NCI-H2171 treated with DMSO at 0.1 percent for 48 hours (cell line): ENCODE measurements at regions not wholly inside any gene's neighbourhood (a gene's known extent, or its start where the extent isn't known, plus 50 kb on each side); places are given as distances from the start of the nearest gene placed in this dataset.

ENCODE experiments used
- DNase-seq: peaks from one replicate; lab custom pipeline; 2025; lab: John Stamatoyannopoulos, UW

DNA sequence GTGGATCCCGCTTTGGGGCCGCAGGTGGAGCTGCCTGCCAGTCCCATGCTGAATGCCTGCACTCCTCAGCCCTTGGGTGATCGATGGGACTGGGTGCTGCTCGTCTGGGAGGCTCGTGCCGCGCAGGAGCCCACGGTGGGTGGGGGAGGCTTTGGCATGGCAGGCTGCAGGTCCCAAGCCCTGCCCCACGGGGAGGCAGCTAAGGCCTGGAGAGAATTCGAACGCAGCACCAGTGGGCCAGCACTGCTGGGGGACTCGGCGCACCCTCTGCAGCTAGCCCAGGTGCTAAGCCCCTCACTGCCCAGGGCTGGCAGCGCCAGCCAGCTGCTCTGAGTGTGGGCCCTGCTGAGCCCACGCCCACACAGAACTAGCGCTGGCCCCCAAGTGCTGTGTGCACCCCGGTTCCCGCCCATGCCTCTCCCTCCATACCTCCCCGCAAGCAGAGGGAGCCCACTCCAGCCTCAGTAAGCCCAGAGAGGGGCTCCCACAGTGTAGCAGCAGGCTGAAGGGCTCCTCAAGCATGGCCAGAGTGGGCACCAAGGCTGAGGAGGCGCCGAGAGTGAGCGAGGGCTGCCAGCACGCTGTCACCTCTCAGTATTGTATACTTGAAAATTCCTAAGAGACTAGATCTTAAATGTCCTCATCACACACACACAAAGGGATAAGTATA, 1654.2 kb upstream of the SLC39A10 start:
- DNase-seq = no peak

DNA sequence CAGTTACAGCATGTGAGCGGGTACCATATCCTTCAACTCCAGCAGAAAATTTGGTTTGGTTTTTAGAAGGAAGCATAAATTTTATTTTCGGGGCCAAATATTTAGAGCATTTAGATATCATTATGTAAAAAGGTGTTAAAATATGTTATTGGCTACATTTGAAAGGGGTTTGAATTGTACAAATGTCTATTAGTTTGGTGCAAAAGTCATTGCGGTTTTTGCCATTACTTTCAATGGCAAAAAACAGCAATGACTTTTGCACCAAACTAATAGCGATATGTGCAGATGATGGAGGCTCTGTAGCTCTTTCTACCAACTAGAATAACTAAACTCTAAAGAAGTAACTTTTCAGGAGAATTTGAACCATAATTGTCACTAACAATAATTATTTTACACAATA, 1666.2 kb upstream of the SLC39A10 start:
- no peak for DNase-seq

DNA sequence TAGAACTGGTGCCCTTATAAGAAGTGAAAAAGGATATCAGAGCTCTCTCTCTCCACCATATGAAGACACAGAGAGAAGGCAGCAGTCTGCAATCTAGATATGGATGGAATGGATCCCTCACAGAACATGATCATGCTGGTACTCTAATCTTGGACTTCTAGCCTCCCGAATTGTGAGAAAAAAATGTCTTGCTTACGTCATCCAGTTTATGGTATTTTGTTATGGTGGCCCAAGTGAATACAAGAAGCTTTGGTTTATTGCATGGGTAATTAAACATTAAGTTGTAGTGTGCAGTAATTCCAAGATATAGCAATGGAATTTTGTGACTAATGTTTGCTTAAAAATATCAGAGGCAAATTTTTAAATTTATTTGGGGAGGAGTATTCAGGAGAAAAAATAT, 1667.4 kb upstream of the SLC39A10 start:
- no peak for DNase-seq

DNA sequence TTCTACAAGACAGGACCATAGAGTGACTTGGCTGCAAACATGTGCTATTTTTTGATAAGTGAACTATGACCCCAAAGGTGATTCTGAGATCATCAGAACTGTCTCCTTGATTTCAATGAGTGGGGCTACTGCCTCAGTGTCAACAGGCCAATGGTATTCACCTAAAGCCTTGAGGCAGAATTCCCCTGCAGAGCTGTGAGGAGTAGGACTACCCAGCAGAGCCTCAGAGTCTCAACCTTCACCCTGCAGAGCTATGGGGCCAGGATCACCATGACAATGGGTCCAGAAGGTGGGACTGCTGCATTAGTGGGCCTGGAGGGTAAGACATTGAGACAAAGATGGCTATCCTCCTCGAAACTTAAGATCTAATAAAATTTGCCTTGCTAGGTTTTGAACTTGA, 1668.2 kb upstream of the SLC39A10 start:
- no peak for DNase-seq

DNA sequence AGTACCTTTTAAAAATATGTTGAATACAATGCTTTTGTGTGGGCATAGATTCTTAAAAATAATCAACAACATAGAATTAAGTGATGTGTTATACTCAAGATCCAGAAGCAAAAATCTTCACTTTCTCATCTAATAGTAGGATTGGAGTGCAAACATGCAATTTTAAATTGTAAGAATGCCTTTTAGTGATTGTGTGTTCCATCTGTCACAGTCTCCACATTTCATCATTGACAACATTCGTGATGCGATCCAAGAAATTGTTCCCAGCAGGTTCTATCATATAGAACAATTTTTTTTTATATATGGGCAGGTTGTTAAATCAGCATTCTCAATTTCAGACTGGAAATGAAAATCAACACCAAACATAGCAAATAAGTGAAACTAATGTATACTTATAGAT, 1671.8 kb upstream of the SLC39A10 start:
- DNase-seq = peak; percentile 99

DNA sequence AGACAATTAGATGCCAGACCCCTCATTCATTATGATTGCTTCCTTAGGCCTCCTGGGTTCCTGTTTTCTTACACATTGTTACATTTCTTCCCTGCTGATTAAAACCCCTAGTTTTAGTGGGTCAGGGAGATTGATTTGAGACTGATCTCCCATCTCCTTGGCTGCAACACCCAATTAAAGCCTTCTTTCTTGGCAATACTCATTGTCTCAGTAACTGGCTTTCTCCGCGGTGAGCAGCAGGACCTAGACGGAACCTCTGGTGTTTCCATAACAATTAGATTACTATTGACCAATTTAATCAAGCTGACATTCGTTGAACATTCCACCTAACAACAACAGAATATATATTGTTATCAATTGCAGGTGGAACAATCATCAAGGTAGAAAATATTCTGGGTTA, 1676.4 kb upstream of the SLC39A10 start:
- DNase-seq = no peak

DNA sequence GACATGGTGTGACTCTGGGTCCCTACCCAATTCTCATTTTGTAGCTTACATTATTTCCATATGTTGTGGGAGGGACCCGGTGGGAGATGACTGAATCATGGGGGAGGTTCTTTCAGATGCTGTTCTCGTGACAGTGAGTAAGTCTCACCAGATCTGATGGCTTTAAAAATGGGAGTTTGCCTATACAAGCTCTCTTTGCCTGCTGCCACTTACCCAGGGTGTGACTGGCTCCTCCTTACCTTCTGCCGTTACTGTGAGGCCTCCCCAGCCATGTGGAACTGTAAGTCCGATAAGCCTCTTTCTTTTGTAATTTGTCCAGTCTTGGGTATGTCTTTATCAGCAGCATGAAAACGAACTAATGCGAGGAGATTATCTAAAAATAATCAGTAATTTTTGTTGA, 1683.2 kb upstream of the SLC39A10 start:
- DNase-seq = peak; percentile 72

DNA sequence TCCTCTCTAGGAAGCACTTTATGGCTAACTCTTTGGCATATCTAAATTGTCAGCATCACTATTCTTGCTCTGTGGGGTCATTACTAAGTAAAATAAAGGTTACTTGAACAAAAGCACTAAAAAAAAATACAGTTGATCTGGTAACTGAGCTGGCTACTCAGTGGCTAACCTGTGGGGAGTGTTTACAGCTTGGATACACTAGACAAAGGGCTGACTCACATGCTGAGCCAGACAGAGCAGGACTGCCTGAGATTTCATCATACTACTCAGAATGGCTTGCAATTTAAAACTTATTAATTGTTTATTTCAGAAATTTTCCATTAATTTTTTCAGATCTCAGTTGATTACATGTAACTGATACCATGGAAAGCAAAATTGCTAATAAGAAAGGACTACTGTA, 1690.4 kb upstream of the SLC39A10 start:
- peak; percentile 9 for DNase-seq

DNA sequence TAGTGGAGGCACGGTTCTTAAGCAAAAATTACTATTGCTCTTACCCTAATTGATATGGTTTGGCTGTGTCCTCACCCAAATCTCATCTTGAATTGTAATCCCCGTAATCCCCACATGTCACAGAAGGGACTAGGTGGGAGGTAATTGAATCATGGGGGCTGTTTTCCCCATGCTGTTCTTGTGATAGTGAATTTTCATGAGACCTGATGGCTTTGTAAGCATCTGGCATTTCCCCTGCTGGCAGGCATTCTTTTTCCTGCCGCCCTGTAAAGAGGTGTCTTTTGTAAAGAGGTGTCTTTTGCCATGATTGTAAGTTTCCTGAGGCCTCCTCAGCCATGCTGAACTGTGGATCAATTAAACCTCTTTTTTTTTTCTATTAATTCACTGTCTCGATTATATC, 1691.8 kb upstream of the SLC39A10 start:
- DNase-seq = no peak

DNA sequence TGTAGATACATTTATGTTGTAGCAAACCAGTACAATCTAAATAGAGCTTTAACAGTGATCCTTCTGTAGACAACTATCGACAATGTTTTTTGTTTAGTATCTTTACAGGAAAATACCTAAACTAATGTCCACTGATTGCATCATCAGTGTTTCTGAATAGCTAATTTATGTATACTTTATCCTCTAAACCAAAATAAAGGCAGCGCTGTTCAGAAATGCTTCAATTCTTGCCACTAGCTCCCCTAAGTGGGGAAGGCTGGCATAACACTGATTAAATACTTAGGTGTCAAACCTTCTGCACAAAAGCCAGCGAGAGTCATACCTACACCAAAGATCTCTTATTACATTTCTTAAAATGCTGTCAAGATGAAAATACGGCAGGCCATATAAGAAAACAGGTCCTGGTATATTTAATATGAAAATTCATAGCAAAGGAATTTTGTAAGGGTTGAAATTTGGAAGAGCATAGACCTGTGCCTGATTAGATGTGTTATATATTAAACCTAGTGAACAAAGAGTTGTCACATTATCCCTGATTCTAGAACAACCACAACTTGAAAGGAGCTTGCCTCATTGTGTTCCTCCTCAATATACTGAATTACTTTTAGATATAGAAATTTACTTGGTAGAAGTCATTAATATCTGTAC, 1693.4 kb upstream of the SLC39A10 start:
- peak; percentile 18 for DNase-seq

DNA sequence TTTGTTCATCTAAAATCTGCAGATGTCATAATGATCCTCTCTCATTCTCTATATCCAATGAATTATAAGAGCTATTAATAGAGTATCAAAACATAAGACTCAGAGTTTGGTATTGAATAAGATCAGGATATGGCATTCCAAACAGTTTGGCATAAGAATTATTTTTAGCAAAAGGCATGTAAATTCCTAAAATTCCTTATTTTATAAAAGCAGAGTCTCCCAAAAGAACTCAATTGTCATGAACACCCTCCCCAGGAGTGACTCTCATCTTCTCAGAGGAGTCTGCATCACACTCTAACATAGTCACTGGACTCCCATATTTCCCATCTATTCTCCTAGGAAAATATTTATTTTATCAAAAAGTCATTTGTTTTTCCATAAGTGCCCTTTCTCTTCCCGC, 1710.2 kb upstream of the SLC39A10 start:
- no peak for DNase-seq

DNA sequence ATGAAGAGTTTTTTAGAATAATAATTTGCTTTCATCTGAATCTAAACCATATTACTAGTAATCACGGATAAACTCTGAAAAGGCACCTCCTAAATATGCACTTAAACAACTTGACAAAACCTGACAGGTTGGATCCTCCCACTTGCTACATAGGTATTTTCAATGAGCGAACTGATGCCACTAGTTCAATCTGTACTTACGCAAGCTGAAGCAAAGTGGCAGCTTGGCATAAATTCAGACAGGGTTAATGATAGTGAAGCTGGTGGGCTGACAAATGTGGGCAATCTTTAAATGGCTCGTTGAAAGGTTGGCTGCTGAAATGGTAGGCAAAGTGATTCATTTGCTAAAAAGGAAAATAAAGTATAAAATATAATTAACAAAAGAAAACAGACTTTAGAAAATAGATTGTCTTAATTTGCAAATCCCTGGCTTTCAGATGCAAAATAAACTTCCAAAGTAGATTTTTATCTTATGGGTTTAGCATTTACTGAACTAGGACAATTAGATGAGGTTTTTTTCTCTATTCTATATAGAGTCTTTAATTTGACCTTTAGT, 1713.5 kb upstream of the SLC39A10 start:
- peak; percentile 21 for DNase-seq

DNA sequence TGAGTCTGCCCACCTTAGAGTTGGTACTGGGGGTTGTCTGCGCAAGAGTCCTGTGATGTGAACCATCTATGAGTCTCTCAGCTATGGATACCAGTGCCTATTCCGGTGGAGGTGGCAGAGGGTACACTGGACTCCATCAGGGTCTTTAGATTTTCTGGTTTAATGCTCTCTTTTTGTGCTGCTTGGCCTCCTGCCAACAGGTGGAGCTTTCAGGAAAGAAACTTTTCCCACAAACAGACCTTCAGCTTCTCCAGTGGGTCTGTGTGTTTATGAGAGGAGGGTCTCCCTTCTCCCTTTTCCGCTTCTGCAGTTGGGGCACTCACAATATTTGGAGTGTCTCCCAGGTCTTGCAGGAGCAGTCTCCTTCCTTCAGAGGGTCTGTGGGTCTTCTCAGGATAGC, 1721.9 kb upstream of the SLC39A10 start:
- DNase-seq = no peak

DNA sequence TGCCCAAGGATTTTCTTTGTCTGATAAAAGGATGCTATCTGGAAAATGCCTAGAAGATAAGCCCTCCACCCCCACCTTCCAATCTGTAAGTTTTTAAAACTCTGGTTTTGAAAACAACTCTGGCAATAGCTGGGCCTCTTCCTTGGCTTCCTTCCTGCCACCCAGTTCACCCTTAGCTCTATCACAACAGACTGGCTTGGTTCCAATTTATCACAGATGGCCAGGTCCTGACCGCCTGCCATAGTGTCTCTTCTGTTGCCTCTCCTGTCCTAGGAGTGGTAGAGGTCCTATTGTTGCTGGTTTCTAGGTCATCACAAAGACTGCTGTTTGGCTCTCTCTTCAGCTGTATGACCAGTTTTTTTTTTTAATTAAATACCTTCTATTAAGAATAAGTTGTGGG, 1727.9 kb upstream of the SLC39A10 start:
- peak; percentile 30 for DNase-seq

DNA sequence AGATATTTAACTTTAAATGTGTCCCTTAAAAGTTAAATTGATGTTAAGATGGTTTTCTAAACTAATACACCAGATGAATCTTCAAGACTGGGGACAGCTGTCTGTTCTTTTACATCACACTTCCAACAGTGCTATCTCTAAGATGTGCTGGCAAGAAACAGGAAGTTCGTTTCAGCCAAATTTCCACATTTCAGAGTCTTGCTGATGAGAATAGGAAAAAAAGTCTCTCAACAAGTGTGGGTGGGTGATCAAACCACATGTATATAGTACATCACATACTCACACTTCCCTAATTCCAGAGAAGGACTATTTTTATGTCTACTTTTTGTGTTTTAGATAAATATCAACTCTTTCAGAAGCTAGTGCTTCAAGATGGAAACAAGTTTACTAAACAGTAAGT, 1712.8 kb upstream of the TMEFF2 start:
- DNase-seq = no peak

DNA sequence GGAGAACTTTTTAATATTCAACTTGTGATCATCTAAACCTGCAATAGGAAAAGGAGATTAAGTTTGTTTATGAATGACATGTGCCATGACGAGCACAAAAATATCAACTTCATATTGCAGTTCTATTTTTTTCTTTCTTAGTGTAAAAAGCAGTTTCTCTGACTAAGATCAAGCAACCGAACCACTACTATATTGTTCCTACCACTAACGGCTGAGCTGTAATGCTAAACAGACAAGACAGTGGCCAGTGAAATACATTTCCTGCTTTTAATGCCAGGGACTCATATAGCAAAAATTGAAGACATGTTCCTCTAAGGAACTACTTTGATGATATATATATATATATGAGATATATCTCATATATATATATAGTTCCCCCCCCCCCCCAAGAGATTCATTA, 1705.6 kb upstream of the TMEFF2 start:
- DNase-seq = no peak

DNA sequence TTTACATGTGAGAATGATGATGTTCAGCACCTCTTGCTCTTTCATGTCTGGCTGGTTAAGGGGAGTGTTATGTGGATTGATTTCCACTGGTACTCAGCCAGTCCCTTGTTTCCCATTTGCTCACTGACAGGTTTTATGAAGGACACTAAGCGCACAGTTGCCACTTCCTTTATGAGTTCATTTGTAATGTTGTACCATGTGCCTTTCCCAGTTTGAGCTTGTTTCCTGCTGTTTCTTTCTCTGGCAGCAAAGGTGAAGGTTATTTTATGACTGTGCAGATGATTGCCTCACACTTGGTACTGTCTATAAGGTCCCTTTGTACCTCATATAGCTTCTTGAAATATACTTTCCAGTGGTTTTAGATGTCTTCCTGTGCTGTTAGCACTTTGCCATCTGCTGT, 1700.5 kb upstream of the TMEFF2 start:
- DNase-seq = no peak

DNA sequence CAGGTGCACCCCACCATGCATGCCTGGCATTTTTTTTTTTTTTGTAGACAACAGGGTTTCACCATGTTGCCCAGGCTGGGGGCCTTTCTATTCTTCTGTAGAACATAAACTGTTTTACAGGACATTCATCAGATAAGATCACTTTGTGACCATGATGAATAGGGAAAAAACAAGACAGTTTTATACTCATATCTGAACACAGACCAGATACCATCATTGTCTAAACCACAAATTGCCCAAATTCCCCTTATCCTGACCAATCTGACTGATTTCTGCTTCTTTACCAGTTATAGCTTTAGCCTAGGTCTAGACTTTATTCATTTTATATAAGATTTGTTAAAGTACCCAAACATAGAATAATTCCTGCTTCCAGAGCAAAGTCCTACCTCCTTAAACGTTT, 1699.3 kb upstream of the TMEFF2 start:
- no peak for DNase-seq

DNA sequence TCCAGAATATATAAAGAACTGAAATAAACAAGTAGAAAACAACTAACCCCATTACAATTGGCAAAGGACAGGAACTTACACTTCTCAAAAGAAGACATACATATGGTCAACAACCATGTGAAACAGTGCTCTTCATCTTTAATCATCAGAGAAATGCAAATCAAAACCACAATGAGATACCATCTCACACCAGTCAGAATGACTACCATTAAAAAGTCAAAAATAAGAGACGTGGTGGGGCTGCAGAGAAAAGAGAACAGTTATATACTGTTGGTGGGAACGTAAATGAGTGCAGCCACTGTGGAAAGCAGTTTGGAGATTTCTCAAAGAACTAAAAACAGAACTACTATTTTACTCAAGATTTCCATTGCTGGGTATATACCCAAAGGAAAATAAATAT, 1696.3 kb upstream of the TMEFF2 start:
- no peak for DNase-seq

DNA sequence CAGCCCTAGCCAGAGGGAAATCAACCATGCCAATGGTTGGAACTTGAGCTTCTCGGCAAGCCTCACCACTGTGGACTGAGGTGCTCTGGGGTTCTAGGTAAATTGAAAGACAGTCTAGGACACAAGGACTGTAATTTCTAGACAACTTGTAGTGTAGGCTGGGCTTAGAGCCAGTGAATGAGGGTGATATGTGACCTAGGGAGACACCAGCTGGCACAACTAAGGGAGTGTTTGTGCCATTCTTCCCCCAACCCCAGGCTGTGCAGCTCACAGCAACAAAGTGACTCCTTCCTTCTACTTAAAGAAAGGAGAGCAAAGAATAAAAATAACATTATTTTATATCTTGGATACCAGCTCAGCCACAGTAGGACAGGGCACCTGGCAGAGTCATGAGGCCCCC, 1690.7 kb upstream of the TMEFF2 start:
- peak; percentile 35 for DNase-seq

DNA sequence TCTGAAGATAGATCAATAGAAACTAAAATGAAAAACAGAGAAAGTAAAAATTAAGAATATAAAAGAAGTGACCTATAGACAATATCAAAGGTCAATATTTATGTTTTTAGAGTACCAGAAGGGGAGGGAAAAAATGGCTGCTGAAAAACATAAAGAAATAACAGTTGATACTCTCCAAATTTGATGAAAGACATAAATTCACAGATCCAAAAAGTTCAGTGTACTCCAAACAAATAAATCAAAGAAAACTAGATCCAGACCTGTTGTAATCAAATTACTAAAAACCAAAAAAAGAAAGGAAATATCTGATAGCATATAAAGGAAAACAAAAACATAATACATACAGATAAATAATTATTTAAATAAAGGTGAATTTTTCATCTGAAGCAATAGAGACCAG, 1689.1 kb upstream of the TMEFF2 start:
- DNase-seq = no peak

DNA sequence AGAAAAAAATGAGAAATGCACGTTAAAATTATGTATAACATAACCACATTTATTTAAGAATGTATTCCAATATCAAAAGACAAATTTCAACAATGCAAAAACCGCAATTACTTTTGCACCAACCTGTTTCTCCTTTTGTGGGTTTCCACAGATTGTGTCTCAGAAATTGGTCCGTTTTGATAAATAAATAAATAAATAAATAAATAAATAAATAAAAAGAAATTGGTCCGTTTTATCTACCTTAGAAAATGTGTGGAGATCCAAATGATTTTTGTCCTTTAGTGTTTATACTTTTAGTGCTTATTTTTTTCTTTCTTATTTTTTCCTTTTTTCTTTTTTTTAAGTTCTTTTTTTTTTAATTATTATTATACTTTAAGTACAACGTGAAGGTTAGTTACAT, 1682.2 kb upstream of the TMEFF2 start:
- no peak for DNase-seq

DNA sequence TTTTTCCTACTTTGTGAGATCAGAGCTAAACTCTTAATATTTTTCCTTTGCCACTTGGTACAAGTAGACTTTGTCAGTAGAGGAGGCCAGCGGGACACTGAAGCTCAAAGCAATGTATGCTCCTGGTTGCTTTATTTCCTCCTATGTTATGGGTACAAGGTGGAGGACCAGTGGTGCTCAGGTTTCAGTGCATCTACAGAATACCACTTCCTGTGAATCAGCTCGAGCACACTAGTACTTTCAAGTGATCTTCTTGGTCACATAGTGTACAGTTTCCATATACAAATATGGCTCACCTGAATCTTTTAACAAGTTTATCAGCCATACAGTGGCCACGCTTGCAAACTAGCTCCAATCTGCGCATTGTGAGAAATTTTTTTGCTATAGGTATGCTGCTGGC, 1674.8 kb upstream of the TMEFF2 start:
- DNase-seq = no peak

DNA sequence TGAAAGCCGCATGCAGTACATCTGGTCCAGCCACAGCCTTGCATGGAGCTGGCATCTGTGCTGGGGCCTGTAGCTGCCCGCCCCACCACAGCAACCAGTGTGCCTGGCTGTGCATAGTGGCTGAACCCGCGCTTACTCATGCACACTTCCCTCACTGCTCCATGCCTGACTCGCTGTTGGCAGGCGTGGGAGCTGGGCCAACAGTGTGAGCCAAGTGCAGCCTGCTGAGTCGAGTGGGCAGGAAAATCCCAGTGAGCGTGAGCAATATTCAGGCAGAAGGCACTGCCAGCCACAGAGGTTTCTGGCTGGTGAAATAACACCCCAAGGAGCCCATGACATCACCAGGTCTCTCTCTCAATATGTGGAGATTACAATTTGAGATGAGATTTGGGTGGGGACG, 1674.1 kb upstream of the TMEFF2 start:
- no peak for DNase-seq
